ENCODE measurements at regions not wholly inside any gene's neighbourhood (a gene's known extent, or its start where the extent isn't known, plus 50 kb on each side); places are given as distances from the start of the nearest gene placed in this dataset.

DNA sequence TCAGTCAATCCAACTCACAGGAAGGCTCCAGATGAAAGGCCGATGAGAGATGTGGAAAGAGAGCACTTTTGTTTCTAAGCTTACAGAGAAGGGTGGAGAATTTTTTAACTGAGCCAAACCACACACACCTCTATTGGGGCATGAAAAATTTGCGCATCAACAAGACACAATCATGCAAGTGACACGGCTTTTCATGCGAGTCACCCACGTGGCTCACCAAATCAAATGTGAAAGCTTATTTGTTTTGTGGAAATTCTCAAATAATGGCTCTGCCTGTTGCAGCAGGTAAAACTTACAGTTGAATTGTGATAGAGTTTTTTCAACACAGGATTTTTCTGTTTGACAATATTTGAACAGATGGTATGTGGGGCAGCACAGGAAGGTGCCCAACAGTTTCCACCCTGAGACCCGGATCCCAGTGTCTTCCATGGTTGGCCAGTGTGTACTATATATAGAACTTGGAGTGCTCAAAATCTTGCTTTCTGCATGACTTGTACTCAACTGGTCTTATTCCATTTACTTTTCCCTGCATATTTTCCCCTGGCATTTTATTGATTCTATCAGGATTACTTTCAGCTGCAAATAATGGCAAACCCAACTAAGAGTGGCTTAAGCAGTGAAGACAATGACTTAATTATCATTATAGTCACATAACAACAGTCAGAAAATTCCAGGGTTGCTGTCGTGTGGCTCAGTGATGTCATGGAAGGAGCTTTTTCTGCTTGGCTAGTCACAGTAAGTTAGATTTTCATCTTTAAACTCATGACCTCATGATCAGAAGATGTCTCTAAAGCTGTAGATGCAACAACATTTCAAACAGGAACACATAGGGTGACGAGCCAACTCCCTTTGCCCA lies 90.6 kb upstream of the SIM2 start:
- Histone ChIP-seq H3K14ac (ENCODE audit: low read length) (no peak overlapping the region), H2BK120ac (ENCODE audit: insufficient read depth, low read length, poor library complexity) (no peak overlapping the region), H2BK12ac (ENCODE audit: low read length) (no peak overlapping the region), H4K8ac (ENCODE audit: low read depth, low read length) (no peak overlapping the region), H3K23ac (ENCODE audit: low read length) (no peak overlapping the region), H2AFZ (ENCODE audit: insufficient read depth, low read length, poor library complexity) (no peak overlapping the region), H3K9me3 (ENCODE audit: insufficient read depth, low read depth, low read length) (peaks cover 2% of the 10 kb centered on the region), H3K18ac (ENCODE audit: low read length) (no peak overlapping the region), H3K79me2 (ENCODE audit: control insufficient read depth, insufficient read depth, low read length, poor library complexity) (no peaks in the 10 kb centered on the region), H3K4me1 (ENCODE audit: control insufficient read depth in 1 of 2, insufficient read depth in 2 of 2, low read length in 2 of 2) (no peaks in the 10 kb centered on the region), H3K27ac (ENCODE audit: low read depth, low read length) (no peak overlapping the region), H4K12ac (ENCODE audit: low read depth, low read length) (no peak overlapping the region), H3K27me3 (ENCODE audit: insufficient read depth, low read length) (no peaks in the 10 kb centered on the region), H3K9ac (ENCODE audit: low read length) (no peak overlapping the region), H3K4me2 (ENCODE audit: low read length) (no peak overlapping the region), H3K36me3 (ENCODE audit: control insufficient read depth in 1 of 2, insufficient read depth in 2 of 2, low read length in 2 of 2) (no peaks in the 10 kb centered on the region), H3K4ac (ENCODE audit: low read depth, low read length) (no peak overlapping the region), H3K4me3 (ENCODE audit: low read depth, low read length) (no peak overlapping the region), H4K91ac (ENCODE audit: low read depth, low read length) (no peak overlapping the region), H2AK5ac (ENCODE audit: low read length) (no peak overlapping the region), H2BK5ac (ENCODE audit: low read depth, low read length, poor library complexity) (no peak overlapping the region), H3K79me1 (ENCODE audit: low read length) (no peaks in the 10 kb centered on the region)
- WGBS (ENCODE audit: extremely low coverage, insufficient coverage, insufficient read length), result no CpG with 5 or more reads among the region's 8 CpGs
- DNase-seq, result no peak

- H3K36me3 ChIP-seq (ENCODE audit: control insufficient read depth in 1 of 2, insufficient read depth in 2 of 2, low read length in 2 of 2), result no peaks in the 10 kb centered on the region
- no peak overlapping the region for H3K4me2 ChIP-seq (ENCODE audit: low read length)
- no peaks in the 10 kb centered on the region for H3K79me2 ChIP-seq (ENCODE audit: control insufficient read depth, insufficient read depth, low read length, poor library complexity)
- no peak overlapping the region for H3K14ac ChIP-seq (ENCODE audit: low read length)
- peaks cover 2% of the 10 kb centered on the region for H3K9me3 ChIP-seq (ENCODE audit: insufficient read depth, low read depth, low read length)
- H2AK5ac ChIP-seq (ENCODE audit: low read length), result no peak overlapping the region
- no CpG with 5 or more reads among the region's 1 CpG for WGBS (ENCODE audit: extremely low coverage, insufficient coverage, insufficient read length)
- no peak overlapping the region for H3K4me3 ChIP-seq (ENCODE audit: low read depth, low read length)
- no peak overlapping the region for H4K12ac ChIP-seq (ENCODE audit: low read depth, low read length)
- no peak overlapping the region for H3K23ac ChIP-seq (ENCODE audit: low read length)
- no peaks in the 10 kb centered on the region for H3K27me3 ChIP-seq (ENCODE audit: insufficient read depth, low read length)
- no peak overlapping the region for H4K91ac ChIP-seq (ENCODE audit: low read depth, low read length)
- no peak overlapping the region for H2BK12ac ChIP-seq (ENCODE audit: low read length)
- no peak overlapping the region for H2BK120ac ChIP-seq (ENCODE audit: insufficient read depth, low read length, poor library complexity)
- no peak overlapping the region for H4K8ac ChIP-seq (ENCODE audit: low read depth, low read length)
- DNase-seq, result no peak
- no peak overlapping the region for H2AFZ ChIP-seq (ENCODE audit: insufficient read depth, low read length, poor library complexity)
- H3K9ac ChIP-seq (ENCODE audit: low read length), result no peak overlapping the region
- no peak overlapping the region for H3K27ac ChIP-seq (ENCODE audit: low read depth, low read length)
- no peaks in the 10 kb centered on the region for H3K4me1 ChIP-seq (ENCODE audit: control insufficient read depth in 1 of 2, insufficient read depth in 2 of 2, low read length in 2 of 2)
- no peaks in the 10 kb centered on the region for H3K79me1 ChIP-seq (ENCODE audit: low read length)
- H3K18ac ChIP-seq (ENCODE audit: low read length), result no peak overlapping the region
- no peak overlapping the region for H3K4ac ChIP-seq (ENCODE audit: low read depth, low read length)
- H2BK5ac ChIP-seq (ENCODE audit: low read depth, low read length, poor library complexity), result no peak overlapping the region
These were observed 90.1 kb upstream of the SIM2 start for GRCh38 chr21:36608897-36609225.

- Histone ChIP-seq H2BK12ac (ENCODE audit: low read length) (no peak overlapping the region), H4K91ac (ENCODE audit: low read depth, low read length) (no peak overlapping the region), H3K36me3 (ENCODE audit: control insufficient read depth in 1 of 2, insufficient read depth in 2 of 2, low read length in 2 of 2) (no peaks in the 10 kb centered on the region), H2BK120ac (ENCODE audit: insufficient read depth, low read length, poor library complexity) (no peak overlapping the region), H3K4me1 (ENCODE audit: control insufficient read depth in 1 of 2, insufficient read depth in 2 of 2, low read length in 2 of 2) (no peaks in the 10 kb centered on the region), H4K8ac (ENCODE audit: low read depth, low read length) (no peak overlapping the region), H3K18ac (ENCODE audit: low read length) (no peak overlapping the region), H3K79me2 (ENCODE audit: control insufficient read depth, insufficient read depth, low read length, poor library complexity) (no peaks in the 10 kb centered on the region), H4K12ac (ENCODE audit: low read depth, low read length) (no peak overlapping the region), H3K79me1 (ENCODE audit: low read length) (no peaks in the 10 kb centered on the region), H3K27me3 (ENCODE audit: insufficient read depth, low read length) (no peaks in the 10 kb centered on the region), H3K27ac (ENCODE audit: low read depth, low read length) (no peak overlapping the region), H3K14ac (ENCODE audit: low read length) (no peak overlapping the region), H3K9me3 (ENCODE audit: insufficient read depth, low read depth, low read length) (peaks cover 2% of the 10 kb centered on the region), H3K4me3 (ENCODE audit: low read depth, low read length) (no peak overlapping the region), H2AFZ (ENCODE audit: insufficient read depth, low read length, poor library complexity) (no peak overlapping the region), H2BK5ac (ENCODE audit: low read depth, low read length, poor library complexity) (no peak overlapping the region), H2AK5ac (ENCODE audit: low read length) (no peak overlapping the region), H3K9ac (ENCODE audit: low read length) (no peak overlapping the region), H3K4ac (ENCODE audit: low read depth, low read length) (no peak overlapping the region), H3K23ac (ENCODE audit: low read length) (no peak overlapping the region), H3K4me2 (ENCODE audit: low read length) (no peak overlapping the region)
- DNase-seq, result no peak
These were observed 89.3 kb upstream of the SIM2 start for GRCh38 chr21:36609654-36610053.

DNA sequence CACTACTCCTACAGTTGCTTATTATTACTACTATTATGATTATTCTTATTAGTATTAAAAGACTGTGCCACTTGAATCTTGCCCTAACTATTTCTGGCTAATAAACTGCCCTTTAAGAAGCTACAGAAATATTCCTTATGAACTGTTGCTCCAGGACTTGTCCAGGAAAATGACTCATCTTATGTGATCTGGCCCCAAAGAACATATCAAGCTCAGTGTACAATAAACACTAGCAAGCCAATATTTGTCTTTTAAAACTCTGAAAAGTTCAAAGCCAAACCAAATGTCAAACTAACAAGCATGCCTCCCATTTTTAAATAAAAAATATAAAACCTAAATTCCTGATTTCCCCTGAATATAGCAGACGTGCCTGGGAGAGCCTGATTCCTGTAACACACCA lies 88.7 kb upstream of the SIM2 start:
- no peak overlapping the region for H3K14ac ChIP-seq (ENCODE audit: low read length)
- H3K23ac ChIP-seq (ENCODE audit: low read length), result no peak overlapping the region
- H4K8ac ChIP-seq (ENCODE audit: low read depth, low read length), result no peak overlapping the region
- H3K4me1 ChIP-seq (ENCODE audit: control insufficient read depth in 1 of 2, insufficient read depth in 2 of 2, low read length in 2 of 2), result no peaks in the 10 kb centered on the region
- no peaks in the 10 kb centered on the region for H3K36me3 ChIP-seq (ENCODE audit: control insufficient read depth in 1 of 2, insufficient read depth in 2 of 2, low read length in 2 of 2)
- H3K27me3 ChIP-seq (ENCODE audit: insufficient read depth, low read length), result no peaks in the 10 kb centered on the region
- no peak overlapping the region for H3K9ac ChIP-seq (ENCODE audit: low read length)
- H3K4ac ChIP-seq (ENCODE audit: low read depth, low read length), result no peak overlapping the region
- no peak for DNase-seq
- no peak overlapping the region for H2AFZ ChIP-seq (ENCODE audit: insufficient read depth, low read length, poor library complexity)
- H3K18ac ChIP-seq (ENCODE audit: low read length), result no peak overlapping the region
- no CpG with 5 or more reads among the region's 1 CpG for WGBS (ENCODE audit: extremely low coverage, insufficient coverage, insufficient read length)
- no peaks in the 10 kb centered on the region for H3K79me2 ChIP-seq (ENCODE audit: control insufficient read depth, insufficient read depth, low read length, poor library complexity)
- H2BK120ac ChIP-seq (ENCODE audit: insufficient read depth, low read length, poor library complexity), result no peak overlapping the region
- H4K91ac ChIP-seq (ENCODE audit: low read depth, low read length), result no peak overlapping the region
- no peak overlapping the region for H3K4me3 ChIP-seq (ENCODE audit: low read depth, low read length)
- H3K9me3 ChIP-seq (ENCODE audit: insufficient read depth, low read depth, low read length), result peaks cover 2% of the 10 kb centered on the region
- no peak overlapping the region for H2BK12ac ChIP-seq (ENCODE audit: low read length)
- no peaks in the 10 kb centered on the region for H3K79me1 ChIP-seq (ENCODE audit: low read length)
- no peak overlapping the region for H4K12ac ChIP-seq (ENCODE audit: low read depth, low read length)
- H3K4me2 ChIP-seq (ENCODE audit: low read length), result no peak overlapping the region
- no peak overlapping the region for H2BK5ac ChIP-seq (ENCODE audit: low read depth, low read length, poor library complexity)
- H3K27ac ChIP-seq (ENCODE audit: low read depth, low read length), result no peak overlapping the region
- H2AK5ac ChIP-seq (ENCODE audit: low read length), result no peak overlapping the region

Measured in trophoblast cell (in vitro differentiated cells and primary cell).